ENCODE measurements at regions not wholly inside any gene's neighbourhood (a gene's known extent, or its start where the extent isn't known, plus 50 kb on each side); places are given as distances from the start of the nearest gene placed in this dataset.

- no peak for DNase-seq (ENCODE audit: low read depth in 2 of 3, low spot score in 1 of 3)
Measured at GRCh38 chr6:91045161-91045560, 458.3 kb upstream of the MAP3K7 start.

DNA sequence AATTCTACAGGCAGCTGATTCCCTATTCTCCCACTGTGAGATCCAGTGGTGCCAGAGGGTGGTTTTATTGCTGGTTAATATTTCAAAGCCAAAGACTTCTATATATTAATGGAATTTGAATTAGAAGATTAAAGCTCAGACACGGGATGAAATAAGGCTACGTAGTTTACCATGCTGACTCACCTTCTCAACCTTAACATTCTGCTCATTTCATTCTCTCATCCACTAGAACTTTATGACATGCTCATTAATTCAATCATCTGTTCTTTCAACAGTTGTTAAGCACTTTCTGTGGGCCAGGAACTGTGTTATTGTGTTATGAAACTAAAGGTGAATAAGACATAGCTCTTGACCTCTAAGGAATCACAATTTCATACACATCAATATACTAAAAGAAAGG, 456.9 kb upstream of the MAP3K7 start:
- no peak for DNase-seq (ENCODE audit: low read depth in 2 of 3, low spot score in 1 of 3)

DNA sequence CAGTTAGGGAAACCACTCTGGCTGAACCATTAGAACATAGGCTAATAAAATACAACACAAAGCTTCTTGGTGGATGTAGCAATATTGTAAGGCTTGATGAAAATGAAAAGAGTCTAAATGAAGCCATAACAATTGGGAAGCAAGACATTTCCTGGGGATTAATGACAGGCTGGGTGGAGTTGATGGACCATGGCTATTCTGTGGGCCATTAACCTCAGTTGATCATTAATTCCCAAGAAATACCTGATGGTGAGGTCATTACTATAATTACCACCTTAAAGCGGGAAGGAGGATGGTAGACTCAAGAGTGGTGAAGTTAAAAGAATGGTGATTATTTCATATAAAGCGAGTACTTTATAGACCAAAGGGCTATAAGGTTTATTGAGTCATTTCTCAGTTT, 455.8 kb upstream of the MAP3K7 start:
- DNase-seq (ENCODE audit: low read depth in 2 of 3, low spot score in 1 of 3) = no peak

DNA sequence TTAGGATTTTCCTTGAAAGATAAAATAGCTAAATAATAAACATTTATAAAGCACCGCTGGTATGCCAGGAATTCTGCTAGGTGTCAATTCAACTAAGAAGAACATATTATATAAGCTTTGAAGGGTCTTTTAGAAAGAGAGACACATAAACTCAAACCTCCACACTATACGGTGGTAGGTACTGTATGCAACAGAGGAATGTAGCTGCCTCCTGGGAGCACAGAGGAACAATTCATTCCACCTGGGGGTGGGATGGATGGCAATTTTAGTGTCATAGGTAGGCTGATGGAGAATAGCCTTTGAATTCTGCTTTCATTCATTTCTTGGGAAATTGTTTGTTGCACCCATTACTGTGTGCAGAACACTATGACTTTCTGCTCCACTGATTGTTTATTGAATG, 447.1 kb upstream of the MAP3K7 start:
- no peak for DNase-seq (ENCODE audit: low read depth in 2 of 3, low spot score in 1 of 3)

- no peak for DNase-seq (ENCODE audit: low read depth in 2 of 3, low spot score in 1 of 3)
Measured at GRCh38 chr6:91031581-91031980, 444.7 kb upstream of the MAP3K7 start.

GRCh38 chr6:91029211-91029610, 442.3 kb upstream of the MAP3K7 start:
- DNase-seq (ENCODE audit: low read depth in 2 of 3, low spot score in 1 of 3) = no peak

GRCh38 chr6:91023529-91023928, 436.7 kb upstream of the MAP3K7 start:
- no peak for DNase-seq (ENCODE audit: low read depth in 2 of 3, low spot score in 1 of 3)

GRCh38 chr6:91020744-91021143, 433.9 kb upstream of the MAP3K7 start:
- DNase-seq (ENCODE audit: low read depth in 2 of 3, low spot score in 1 of 3) = no peak

DNA sequence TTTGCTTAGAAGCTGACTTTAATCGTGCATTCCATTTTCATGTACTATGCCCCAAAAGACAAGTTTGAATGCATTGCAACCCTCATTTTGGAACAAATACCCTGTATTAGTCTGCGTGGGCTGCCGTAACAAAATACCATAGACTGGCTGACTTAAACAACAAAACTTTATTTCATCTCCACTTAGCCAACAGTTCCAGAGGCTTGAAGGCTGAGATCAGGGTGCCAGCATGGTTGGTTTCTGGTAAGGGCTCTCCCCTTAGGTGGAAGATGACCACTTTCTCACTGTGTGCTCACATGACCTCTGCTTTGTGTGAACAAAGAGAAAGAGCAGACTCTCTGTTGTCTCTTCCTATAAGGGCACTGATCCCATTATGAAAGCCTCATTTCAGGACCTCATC, 431.7 kb upstream of the MAP3K7 start:
- DNase-seq (ENCODE audit: low read depth in 2 of 3, low spot score in 1 of 3) = no peak

GRCh38 chr6:91013511-91013910, 426.6 kb upstream of the MAP3K7 start:
- DNase-seq (ENCODE audit: low read depth in 2 of 3, low spot score in 1 of 3) = no peak

GRCh38 chr6:90997076-90997475, 410.2 kb upstream of the MAP3K7 start:
- DNase-seq (ENCODE audit: low read depth in 2 of 3, low spot score in 1 of 3) = no peak

DNA sequence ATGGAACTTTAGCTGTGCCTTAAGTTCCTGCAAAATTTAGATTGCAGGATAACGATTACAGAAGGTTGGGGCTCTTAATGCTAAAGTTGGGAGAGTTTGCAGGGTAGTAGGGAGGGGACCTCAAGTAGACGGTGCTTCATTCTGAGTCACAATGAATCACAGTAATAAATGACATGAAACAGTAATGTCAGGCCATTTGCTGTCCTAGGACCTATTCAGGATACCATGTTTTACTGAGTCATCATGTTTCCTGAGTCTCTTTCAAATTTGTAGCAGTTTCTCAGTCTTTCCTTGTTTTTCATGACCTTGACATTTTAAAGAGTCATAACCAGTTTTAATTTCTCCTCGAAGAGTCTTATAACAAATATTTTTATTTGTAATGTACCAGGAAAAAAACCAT, 406.9 kb upstream of the MAP3K7 start:
- no peak for DNase-seq (ENCODE audit: low read depth in 2 of 3, low spot score in 1 of 3)

DNA sequence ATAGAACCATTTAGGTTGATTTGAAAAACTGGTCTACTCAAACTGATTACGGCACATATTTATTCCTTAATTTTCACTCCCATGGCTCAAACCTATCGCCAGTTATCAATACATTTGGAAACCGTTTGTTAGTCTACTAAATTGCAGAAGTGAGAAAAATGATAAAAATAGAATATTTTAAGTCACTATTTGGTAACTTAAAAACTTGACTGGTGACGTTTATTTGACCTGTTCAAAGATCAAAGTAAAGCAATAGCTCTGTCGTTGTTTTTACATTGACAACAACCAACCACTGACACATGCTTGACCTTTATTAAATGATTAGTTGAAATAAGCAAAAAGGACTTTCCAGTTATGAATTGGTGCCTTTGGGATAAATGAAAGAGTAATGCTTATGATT, 402.9 kb upstream of the MAP3K7 start:
- DNase-seq (ENCODE audit: low read depth in 2 of 3, low spot score in 1 of 3) = no peak

GRCh38 chr6:90984066-90984465, 397.2 kb upstream of the MAP3K7 start:
- DNase-seq (ENCODE audit: low read depth in 2 of 3, low spot score in 1 of 3) = no peak

DNA sequence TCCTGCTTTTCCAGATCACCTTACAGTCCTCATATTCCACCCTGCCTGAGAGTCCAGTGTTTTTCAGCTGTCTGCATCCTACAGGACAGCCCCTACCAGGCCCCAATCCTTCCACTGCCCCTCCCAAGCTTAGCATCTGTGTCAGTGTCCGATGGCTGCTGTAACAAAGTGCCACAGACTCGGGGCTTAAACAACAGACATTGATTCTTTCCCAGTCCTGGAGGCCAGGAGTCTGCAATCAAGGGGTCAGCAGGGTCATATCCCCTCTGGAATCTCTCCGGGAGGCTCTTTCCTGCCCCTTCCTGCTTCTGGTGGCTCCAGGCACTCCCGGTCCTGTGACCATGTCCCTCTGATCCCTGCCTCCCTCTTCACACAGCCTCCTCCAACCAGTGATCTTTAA, 396.6 kb upstream of the MAP3K7 start:
- DNase-seq (ENCODE audit: low read depth in 2 of 3, low spot score in 1 of 3) = no peak

DNA sequence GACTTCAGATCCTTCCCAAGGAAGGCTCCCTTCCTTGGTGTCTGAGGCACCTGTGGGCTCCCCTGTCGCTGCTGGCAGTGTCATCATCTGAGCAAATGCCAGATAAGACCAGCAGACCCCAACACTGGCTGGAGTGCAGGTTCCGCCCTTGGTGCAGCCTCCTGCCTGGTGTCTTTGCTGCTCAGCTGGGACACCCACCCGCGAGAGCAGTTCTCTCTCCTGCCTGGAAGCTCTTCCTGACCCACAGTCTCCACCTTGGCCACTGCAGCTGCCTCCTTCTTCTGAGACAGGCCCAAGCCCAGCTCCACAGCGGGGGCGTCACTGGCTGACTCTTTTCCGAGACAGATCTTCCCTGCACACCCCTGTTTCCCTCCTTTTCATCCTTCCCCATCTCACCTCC, 395.7 kb upstream of the MAP3K7 start:
- DNase-seq (ENCODE audit: low read depth in 2 of 3, low spot score in 1 of 3) = no peak

- DNase-seq (ENCODE audit: low read depth in 2 of 3, low spot score in 1 of 3) = no peak
Measured at GRCh38 chr6:90982051-90982450, 395.2 kb upstream of the MAP3K7 start.

DNA sequence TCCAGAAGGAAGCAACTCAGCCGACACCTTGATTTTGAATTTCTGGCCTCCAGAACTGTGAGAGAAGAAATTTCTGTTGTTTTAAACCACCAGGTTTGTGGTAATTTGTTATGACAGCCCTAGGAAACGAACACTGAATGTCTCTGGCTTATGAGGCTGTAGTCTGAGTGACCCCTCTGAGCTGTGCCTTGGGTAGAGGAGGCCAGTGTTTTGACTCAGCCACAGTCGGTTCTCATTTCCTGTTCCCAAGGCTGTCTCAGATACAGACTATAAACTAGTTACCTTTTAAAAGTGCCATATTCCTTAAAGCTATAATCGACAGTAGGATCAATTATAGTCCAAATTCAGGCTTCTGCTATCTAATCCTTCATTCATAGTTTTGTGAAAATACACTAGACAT, 391.2 kb upstream of the MAP3K7 start:
- DNase-seq (ENCODE audit: low read depth in 2 of 3, low spot score in 1 of 3) = no peak

- DNase-seq (ENCODE audit: low read depth in 2 of 3, low spot score in 1 of 3) = no peak
Measured at GRCh38 chr6:90977513-90977912, 390.6 kb upstream of the MAP3K7 start.

DNA sequence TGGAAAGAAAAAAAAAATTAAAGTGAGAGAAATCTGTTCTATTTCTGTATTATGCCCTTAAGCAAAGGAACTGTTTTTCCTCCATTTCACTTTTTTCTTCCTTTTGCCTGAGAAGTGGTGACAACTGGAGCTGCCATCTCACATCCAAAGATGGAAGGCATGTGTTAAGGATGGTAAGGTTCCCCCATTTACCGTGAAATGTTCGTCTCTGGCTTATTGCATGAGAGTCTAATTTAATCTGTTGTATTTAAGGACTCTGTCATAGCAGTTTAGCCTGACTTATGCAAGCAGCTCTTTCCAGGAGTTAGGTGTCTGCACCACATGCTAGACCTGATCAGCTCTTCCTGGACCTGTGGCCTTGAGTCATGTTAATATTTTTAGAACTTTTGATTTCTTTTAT, 389.5 kb upstream of the MAP3K7 start:
- no peak for DNase-seq (ENCODE audit: low read depth in 2 of 3, low spot score in 1 of 3)

GRCh38 chr6:90975741-90976140, 388.9 kb upstream of the MAP3K7 start:
- no peak for DNase-seq (ENCODE audit: low read depth in 2 of 3, low spot score in 1 of 3)

GRCh38 chr6:90973188-90973587, 386.3 kb upstream of the MAP3K7 start:
- DNase-seq (ENCODE audit: low read depth in 2 of 3, low spot score in 1 of 3) = no peak

GRCh38 chr6:90970672-90971071, 383.8 kb upstream of the MAP3K7 start:
- DNase-seq (ENCODE audit: low read depth in 2 of 3, low spot score in 1 of 3) = no peak

GRCh38 chr6:90967471-90967870, 380.6 kb upstream of the MAP3K7 start:
- no peak for DNase-seq (ENCODE audit: low read depth in 2 of 3, low spot score in 1 of 3)

All from stimulated activated CD4-positive, alpha-beta T cell treated with anti-CD3 and anti-CD28 coated beads, Interleukin-12 subunit alpha, Interleukin-12 subunit beta, amount 100 ng/mL, for 48 hours (primary cell).